Activated gamma-delta T cell treated with Interleukin-2 at 50 U/mL for 16 hours (primary cell): ENCODE measurements at regions not wholly inside any gene's neighbourhood (a gene's known extent, or its start where the extent isn't known, plus 50 kb on each side); places are given as distances from the start of the nearest gene placed in this dataset.

Source experiments
- DNase-seq: peaks from one replicate; pipeline ENCODE4 v3.0.0-alpha.2; 2020

GRCh38 chr3:40593351-40593750 is 68.6 kb downstream of the ZNF621 start:
- DNase-seq: no peak

DNA sequence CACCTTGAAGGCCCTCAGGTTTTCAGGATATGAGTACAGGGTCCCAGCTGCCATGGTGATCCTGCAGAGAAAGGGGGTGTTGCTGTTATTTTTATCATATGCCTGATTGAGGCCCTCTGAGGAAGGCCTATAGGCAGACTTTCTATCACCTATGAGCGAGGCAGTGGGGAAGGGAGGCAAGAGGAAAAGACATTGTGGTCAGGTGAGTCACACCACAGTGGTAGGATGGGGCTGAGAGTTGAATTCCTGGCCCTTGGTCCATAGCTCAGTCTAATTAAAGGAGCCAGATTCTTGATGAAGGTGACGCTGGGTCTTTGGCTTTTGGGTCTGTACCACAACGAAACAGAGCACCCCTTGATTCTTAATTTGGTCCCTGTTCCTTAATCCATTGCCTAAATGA is 72.7 kb downstream of the ZNF621 start:
- DNase-seq: no peak

DNA sequence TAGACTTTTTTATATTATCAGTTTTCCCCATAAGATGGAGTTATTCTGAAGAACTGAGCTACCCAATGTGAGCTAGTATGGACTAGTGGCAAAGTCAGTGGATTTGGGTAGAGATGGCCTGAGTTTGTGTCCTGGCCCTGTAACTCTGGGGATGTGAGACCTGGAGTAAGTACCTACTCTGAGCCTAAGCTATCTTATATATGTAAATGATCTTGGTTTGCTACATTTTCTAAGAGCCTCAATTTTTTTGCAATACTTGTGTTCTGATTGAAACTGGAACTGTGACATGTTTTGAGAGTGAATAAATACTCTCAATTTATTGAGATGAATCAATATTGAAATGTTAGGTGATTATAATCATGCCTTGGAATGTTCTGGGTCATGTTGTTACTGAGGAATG is 73.6 kb downstream of the ZNF621 start:
- DNase-seq: no peak

DNA sequence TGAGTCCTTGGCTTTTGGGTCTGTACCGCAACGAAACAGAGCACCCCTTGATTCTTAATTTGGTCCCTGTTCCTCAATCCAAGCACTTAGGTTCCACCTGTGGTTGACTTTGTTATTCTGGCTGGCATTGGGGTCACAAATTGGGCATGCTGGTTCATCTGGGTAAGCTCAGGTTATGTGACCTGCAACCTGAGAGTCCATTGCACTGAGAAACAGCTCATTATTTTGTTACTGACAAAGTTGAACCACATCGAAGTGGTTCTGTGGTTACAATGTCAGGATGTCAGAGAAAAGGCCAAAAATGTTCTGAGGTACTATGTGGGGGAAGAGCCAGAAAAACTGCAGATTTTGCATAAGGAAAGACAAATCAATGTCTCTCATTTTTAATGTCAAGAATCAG is 74.2 kb downstream of the ZNF621 start:
- DNase-seq: no peak

DNA sequence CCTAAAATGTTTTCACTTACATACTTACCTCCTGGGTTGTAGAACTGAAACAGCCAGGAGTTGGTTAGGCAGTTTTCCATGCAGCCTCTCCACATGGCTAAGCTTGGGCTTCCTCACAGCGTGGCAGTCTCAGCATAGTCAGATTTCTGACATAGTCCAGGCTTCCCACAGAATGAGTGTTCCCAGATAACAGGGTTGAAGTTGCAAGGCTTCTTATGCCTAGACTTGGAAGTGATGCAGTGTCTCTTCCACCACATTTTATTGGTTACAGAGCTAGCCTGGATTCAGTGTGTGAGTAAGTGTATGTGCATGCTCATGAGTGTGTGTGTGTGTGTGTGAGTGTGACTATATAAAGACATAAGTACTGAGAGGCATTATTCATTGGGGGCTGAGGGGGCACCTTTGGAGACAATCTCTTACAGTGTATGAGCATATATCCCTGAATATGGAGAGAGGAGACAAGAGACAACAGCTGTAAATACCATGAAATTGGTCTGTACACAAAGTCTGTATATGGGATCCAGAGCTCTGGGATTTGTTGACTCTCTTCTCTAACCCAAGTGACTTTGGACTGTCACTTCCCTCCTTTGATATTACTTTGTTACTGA is 78.1 kb downstream of the ZNF621 start:
- DNase-seq: no peak

DNA sequence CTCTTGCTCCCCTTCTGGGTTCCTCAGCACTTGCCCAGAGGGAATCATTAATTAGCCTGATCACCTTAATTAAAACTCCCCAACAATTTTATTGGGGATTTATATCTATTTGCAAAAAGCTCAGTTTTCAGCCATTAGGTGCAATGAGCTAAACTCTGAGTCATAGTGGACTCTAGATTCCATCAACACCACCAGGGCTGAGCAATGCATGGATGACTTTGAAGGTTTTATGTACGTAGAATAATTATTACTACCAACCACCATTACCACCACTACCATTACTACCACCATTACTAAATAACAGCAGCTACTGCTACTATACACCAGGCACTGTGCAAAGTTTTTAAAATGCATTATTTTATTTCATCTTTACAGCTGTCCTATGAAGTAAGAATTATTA is 81.2 kb downstream of the ZNF621 start:
- no peak for DNase-seq

- DNase-seq: no peak
Observed at GRCh38 chr3:40608091-40608490, 83.3 kb downstream of the ZNF621 start.

GRCh38 chr3:40613306-40613705 is 88.5 kb downstream of the ZNF621 start:
- no peak for DNase-seq

DNA sequence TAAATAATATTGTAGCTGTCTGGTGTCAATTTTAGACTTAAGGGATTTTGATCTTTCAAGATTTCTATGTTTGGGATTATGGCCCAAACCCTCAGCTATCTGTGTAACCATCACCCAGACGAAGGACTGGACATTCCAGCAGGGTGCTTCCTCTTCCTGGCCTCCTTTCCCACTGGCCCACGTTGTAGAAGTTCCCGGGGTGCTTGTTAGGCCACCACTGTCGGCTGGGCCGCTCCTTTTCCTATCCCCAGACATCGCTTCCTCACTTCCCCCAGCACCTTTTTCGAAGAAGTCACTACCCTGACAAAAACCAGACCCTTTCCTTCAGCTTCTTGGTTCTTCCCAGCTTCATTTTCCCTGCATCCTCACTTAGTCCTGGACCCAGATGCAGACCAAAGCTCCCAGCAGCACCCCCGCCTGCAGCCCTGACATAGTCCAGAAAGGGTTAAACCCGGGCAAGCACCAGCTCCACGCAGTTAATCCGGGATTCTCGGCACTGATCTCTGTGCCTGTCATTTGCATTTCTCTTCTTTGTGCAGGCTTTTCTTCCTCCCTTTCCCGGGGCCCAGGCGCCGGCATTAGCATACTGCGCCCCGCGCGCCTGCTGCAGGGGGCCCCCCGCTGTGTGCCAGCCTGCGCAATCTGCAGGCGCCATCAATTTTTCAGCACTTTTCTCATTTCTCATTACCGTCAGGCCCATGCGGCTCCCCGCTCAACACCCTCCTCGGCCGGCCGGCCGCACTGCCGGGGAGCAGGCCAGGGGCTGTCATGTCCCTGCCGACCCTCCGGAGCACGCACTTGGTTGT is 90.6 kb downstream of the ZNF621 start:
- no peak for DNase-seq

DNA sequence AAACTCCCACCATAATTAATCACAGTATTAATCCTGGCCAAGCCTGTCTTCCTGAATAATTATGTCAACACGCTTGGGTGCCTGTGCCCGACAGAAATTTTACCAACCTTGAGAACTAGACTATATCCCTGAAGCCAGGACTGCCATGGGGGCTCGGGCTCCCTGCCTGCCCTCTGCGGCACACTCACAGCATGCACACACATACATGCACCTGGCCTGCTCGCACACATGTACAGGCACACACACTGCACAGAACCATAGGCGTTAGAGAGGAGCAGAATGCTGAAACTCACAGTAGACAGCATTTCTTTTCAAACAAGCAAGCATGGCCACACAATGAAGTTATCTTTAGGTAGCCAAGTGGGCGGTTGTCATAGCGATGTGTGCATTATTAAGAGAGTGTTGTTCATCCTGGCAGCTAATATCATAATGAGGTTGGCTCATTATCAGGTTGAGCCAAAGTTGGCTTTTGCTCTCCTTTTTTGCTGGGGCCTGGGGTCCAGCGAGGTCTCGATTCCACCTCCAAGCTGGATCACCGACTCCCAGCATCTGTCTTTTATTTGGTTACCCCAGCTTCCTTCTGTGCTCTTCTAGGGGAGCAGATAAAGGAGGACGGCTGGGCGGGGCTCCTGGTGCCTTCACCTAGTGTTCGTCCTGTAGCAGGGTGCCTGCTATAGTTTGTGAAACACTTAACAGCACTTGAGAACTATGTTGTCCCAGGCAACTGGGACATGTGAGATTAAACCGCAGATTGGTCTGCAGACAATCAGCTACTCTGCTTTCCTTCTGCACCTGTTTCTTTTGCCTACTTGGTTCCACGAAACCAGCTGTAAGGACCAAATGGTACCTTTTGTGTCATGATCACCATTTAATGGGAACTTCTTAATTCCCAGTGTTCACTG is 91.4 kb downstream of the ZNF621 start:
- DNase-seq: no peak

- DNase-seq: no peak
Observed at GRCh38 chr3:40617084-40617483, 92.3 kb downstream of the ZNF621 start.

GRCh38 chr3:40618158-40618557 is 93.4 kb downstream of the ZNF621 start:
- DNase-seq: no peak

DNA sequence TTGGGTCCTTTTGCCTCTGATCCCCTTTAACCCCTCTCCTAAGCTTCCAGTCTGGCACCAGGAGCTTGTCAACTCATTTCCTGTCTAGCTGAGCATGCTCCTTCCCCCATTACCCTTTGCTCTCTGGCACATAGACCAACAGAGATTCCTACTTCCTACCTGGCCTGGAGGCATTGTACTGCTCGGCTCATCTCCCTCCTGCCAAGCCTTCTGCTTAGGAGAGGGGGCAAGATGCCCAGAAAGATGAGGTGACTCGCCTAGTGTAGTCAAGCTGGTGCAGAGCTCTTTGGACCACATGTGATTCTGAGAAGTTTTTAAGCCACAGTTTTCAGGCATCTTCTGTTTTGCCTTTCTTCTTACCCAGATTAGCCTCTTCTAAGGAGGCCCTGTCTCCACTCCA is 95.4 kb downstream of the ZNF621 start:
- DNase-seq: no peak

GRCh38 chr3:40621252-40621651 is 96.5 kb downstream of the ZNF621 start:
- no peak for DNase-seq

DNA sequence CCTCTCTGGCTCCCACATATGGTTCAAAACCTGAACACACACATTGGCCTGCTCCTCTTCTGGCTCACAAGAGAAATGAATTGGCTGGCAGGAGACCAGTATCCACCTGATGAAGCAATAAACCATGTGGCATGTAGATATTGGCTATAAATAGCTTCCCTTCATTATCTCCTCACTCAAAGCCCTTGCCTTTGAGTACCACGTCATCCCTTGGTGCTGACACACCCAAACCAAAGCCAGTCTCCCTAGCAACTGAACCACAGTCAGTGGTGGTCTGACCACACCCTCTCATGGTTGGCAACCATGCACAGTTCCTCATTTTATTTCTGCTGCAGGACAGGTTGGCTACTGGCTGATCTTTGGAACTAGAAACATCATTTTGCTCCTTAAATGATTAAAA is 98.8 kb downstream of the ZNF621 start:
- no peak for DNase-seq

DNA sequence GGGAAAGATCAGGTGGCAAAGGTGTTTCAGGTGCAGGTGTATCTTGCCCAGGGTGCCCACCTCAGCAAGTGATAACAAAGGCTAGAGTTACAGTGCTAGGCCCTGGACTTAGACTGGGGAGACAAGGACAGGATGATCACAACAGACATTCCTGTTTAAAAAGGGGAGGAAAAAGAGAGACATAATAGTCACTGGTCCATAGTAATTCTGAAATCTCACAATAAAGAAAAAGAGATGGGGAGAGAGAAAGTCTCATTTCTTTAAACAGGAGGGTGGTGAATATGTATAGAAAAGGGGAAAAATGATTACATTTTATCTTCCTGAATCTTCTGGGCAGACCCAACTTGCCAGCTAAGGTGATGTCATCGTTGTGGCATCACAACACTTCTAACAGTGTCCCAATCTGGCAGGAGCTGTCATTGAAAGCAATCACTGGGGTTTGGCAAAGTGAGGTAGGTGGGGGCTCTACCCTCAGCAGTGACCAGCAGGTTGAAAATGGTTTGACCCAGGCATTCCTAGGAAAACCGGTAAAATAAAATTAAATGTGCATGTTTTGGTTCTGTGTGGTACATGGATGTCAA is 99.5 kb downstream of the ZNF621 start:
- no peak for DNase-seq

- no peak for DNase-seq
Observed at GRCh38 chr3:40627095-40627494, 102.3 kb downstream of the ZNF621 start.

GRCh38 chr3:40628984-40629383 is 104.2 kb downstream of the ZNF621 start:
- no peak for DNase-seq

- DNase-seq: no peak
Observed at GRCh38 chr3:40631341-40631995, 106.7 kb downstream of the ZNF621 start.

DNA sequence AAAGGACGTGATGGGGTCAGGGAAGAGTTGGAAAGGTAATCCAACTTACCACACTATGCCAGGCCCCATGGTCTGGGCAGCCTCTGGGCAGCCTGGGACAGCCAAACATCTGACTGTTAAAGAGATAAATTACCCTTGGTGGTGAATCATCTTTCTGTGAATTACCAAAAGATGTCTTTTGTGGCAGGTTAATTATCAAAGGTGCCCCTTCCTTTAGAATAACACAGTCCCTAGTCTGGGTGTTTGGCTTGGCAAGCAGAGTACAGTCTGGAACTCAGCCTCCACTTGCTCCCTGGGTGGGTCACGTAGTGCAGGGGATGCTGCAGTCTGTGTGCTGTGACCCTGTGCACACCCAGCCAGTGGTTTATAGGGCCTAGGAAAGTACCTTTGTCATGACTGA is 113.1 kb downstream of the ZNF621 start:
- no peak for DNase-seq

- DNase-seq: no peak
Observed at GRCh38 chr3:40639006-40639405, 114.2 kb downstream of the ZNF621 start.

DNA sequence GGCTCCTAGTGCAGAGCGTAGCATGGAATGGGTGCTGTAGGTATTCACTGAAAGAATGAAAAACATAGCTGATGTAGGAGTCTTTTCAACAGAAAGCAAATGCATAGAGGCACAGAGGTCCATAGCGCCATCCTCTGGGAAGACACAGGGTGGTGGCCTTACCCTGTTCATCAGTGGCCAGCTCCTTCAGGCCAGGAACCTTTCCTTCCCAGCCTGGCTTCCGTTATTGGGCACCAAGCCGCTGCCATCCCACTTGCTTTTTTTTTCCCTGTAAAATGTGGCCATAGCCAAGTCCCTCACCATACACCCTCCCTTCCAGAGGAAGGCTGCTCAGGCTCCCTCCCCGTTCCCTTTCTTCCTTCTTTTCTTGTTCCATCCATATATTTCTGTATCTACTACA is 118.1 kb downstream of the ZNF621 start:
- DNase-seq: no peak

DNA sequence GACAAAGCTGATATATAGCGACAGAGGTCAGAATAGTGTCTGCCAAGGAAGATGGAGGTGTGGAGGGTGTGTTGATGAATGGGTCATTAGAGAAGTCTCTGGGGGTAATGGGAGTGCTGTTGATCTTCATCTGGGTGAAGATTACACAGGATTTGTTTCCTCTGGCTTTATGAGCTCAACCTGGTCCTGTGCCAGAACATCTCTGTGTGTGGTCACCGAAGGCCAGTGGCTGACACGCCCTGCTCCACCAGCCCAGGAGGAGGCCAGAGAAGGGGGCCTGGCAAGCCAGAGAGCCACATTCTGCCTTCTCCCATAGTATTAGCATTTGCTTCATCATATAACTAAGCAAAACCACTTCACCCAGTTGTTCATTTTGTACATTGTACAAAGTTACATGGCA is 121.1 kb downstream of the ZNF621 start:
- DNase-seq: no peak
